Inferior parietal cortex (tissue), 1 donor: ENCODE measurements at regions not wholly inside any gene's neighbourhood (a gene's known extent, or its start where the extent isn't known, plus 50 kb on each side); places are given as distances from the start of the nearest gene placed in this dataset.
"Not testable (repeated sequence)": the region's sequence is repeated elsewhere in the genome, so short reads cannot be mapped to it uniquely, and the experiment has no call there.

Experiments used
- DNase-seq: peaks from one replicate; pipeline ENCODE4 v3.0.0-alpha.2; 2016; ENCODE audit errors: extremely low spot score

DNA sequence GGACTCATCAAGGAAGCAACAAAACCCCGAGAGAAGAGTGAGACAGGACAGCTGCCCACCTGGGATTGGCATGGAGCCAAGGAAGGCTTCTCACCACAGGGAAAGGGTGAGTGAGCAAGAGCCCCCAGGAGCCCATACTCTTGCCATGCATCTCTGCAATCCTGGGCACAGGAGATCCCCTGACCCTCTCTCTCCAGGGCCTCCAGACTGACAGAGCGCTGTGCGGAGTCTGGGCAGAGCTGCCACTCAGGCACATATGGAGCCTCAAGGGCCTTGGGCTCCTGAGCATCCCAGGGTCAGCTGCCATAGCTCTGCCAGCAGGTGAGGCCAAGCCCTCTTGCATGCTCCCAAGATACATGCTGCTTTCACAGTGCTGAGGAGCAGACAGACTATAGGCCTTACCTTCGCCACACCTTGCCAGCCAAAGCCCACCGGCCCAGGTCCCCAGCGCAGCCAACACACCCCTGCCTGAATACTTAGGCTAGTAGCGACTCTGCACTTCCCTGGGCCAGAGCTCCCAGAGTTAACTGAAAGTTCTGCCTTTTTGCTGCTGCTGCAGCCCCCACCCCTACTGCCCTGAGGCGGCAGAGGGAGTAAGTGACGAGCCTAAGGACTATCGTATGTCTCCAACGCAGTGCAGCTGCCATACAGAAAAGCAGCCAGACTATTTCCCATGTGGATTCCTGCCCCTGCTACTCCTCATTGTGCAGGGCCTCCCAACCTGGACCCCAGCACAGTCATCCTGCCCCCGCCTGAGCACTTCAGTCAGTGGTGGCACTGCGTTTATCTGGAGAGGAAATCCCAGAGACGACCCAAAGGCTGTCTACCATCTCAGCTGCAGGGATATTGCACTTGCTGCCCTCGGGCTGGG, 251.6 kb downstream of the SPATA31A6 start:
- DNase-seq: not testable (repeated sequence)

DNA sequence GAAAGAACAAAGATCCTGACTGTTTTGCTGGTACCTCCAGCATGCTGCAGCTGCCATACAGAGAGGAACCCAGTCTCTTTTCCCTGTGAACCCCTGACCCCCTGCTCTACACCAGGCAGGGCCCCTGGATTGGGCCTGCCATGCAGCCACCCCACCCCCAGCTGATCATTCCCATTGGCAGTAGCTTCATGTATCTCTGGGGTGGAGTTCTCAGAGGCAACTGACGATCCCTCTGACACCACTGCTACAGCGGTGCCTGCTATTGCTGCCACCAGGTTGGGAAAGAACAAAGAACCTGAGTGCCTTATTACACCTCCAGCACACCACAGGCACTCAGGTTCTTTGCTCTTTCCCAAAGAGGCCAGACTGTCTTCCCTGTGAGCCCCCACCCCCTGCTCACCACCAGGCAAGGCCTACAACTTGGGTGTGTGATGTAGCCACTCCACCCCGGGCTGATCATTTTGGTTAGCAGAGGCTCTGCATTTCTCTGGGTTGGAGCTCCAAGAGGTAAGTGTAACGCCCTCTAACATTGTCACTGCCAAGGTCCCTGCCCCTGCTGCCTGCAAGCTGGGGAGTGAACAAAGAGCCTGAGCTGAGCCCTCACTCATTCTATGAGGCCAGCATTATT, 252.4 kb downstream of the SPATA31A6 start:
- DNase-seq: not testable (repeated sequence)

DNA sequence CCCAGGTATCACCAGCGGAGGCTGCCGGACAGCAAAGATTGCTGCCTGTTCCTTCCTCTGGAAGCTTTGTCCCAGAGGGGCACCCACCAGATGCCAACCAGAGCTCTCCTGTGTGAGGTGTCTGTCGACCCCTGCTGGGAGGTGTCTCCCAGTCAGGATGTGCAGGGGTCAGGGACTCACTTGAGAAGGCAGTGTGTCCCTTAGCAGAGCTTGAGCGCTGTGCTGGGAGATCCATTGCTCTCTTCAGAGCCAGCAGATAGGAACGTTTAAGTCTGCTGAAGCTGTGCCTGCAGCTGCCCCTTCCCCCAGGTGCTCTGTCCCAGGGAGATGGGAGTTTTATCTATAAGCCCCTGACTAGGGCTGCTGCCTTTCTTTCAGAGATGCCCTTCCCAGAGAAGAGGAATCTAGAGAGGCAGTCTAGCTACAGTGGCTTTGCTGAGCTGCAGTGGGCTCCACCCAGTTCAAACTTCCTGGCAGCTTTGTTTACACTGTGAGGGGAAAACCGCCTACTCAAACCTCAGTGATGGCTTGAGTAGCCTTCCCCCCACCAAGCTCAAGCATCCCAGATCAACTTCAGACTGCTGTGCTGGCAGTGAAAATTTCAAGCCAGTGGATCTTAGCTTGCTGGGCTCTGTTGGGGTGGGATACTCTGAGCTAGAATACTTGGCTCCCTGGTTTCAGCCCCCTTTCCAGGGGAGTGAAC, 253.7 kb downstream of the SPATA31A6 start:
- DNase-seq: not testable (repeated sequence)

DNA sequence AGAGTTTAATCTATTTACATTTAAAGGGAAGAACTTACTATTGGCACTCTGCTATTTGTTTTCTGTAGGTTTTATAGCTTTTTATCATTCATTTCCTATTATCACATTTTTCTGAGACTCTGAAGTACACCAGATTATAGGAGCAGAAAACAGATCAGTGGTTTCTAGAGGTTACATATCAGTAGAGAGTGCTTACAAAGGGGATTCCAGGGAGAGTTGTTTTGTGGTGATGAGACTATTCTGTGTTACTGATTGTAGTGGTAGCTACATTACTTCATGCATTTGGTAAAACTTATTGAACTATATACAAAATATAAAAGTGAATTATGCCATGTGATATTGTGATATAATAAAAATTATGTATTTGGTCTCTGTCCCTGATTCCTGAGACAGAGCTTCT, 259.2 kb downstream of the SPATA31A6 start:
- not testable (repeated sequence) for DNase-seq

DNA sequence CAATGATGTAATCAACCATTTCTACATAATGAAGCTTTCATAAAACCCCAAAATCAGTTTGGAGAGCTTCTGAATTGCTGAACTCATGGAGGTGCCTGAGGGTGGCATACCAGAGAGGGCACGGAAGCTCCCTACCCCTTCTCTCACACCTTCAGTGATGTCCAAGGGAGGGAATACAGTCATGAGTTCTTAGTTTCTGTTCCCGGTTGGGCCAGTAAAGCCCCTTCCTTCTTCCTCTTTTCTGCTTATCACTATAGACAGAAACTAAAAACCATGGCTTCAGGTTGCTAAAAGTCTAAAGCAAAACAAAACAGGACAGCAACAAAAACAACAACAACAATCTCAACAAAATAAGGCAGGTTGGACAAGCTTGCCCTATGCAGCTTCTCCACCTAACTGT, 260.0 kb downstream of the SPATA31A6 start:
- DNase-seq: not testable (repeated sequence)

DNA sequence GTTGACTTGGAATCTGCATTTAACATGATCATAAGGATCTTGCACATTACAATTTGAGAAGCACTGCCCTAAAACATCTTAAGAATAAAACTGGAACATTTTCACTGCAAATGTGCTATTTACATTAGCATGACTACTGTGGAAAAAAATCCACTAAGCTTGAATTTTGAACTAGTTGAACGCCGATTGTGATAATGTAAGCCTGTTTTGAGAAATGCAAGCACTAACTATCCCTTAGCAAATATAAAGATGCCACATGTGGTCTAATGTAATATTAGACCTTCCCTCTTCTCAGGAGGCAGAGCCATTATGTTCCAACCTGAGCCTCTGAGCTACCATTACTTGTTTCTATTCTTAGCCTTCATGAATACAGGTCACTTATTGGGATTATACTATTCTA, 278.0 kb downstream of the SPATA31A6 start:
- not testable (repeated sequence) for DNase-seq

DNA sequence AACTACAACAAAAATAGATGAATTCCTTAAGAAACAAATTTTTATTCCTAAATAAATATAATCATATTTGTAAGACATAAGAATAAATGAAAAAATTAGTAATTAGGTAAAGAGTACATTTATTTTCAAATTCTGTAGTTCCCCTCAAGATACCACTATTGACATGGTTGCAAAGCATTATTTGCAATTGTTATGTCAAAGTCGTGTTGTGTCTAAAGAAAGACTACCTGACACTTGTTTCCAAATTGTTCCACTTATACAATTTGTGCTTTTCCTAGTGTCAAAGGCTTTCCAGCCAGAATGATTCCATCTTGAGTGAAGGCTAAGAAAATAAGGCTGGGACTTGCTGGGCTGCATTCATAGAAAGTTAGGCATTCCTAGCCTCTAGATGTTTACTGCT, 278.4 kb downstream of the SPATA31A6 start:
- not testable (repeated sequence) for DNase-seq

DNA sequence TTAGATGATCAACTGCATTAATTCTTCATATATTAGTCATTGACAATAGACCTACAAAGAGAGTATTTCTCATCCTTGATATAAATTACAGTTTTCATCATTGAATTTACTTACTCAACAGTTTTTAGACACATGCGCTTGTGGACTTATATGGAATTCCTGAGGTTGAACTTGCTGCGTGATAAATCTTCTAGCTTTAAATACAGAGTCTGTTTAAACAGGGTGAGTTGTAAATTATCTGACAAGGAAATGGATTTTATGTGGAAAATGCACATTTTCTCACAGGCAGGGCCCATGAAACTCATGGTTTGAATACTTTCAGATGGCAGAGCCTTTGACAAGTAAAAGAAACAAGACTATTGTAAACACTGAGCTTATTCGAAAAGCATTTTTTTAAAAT, 280.5 kb downstream of the SPATA31A6 start:
- DNase-seq: not testable (repeated sequence)

DNA sequence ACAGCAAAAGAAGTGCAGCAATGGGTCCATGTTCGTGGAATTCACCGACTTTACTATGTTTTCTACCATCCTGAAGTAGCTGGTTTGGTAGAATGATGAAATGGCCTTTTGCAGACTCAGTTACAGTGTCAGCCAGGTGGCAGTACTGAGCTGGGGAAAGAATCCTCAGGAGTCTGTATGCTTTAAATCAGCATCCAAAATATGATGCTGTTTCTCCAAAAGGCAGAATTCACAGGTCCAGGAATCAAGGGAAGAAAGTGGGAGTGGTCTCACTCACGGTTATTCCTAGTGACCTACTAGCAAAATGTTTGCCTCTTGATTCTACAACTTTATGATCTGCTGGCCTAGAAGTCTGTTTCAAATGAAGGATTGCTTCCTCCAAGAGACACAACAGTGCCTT, 287.1 kb downstream of the SPATA31A6 start:
- peak; percentile 28 for DNase-seq

DNA sequence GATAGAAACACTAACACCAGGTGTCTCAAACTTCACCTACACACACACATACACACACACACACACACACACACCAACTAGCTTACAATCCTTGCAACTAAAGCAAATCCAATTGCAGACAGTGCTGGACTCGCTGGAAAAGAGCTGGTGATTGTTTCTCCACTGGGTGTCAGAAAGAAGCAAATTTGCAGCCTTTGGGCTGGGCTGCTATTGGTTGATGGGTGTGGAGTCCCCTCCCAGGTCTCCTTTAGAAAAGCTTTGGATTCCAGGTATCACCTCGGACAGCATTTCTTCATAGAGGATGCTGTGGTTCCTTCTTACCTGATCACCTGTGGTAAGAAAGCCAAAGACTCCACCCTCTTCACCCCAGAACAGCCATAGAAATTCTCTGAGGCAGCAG, 307.5 kb downstream of the SPATA31A6 start:
- DNase-seq: not testable (repeated sequence)

DNA sequence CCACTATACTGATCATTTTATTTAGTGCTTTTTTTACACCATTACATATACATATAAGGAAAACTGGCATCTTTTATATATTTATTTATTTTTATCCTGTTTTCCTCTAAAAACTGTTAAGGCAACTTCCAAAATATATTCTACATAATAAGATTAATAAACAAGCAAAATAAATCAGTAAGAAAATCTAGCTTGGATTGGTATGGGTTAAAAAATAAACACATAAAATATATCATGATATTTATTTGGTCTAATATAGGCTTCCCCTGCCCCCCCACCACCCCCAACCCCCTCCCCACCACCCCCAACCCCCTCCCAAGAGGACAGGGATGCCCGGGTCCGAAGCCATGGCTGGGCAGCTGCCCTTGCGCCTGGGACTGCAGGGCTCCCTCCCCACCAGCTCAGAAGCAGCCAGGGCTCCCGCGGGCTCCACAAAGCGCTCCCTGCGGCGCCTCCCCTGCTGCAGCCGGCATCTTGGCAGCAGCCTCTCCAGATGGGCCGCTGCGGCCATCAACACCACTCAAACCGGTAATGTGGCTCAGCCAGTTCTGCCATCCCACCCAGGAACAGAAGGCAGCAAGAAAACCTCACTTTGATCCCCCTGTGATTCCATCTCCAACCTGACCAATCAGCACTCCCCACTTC, 319.3 kb downstream of the SPATA31A6 start:
- DNase-seq: not testable (repeated sequence)

DNA sequence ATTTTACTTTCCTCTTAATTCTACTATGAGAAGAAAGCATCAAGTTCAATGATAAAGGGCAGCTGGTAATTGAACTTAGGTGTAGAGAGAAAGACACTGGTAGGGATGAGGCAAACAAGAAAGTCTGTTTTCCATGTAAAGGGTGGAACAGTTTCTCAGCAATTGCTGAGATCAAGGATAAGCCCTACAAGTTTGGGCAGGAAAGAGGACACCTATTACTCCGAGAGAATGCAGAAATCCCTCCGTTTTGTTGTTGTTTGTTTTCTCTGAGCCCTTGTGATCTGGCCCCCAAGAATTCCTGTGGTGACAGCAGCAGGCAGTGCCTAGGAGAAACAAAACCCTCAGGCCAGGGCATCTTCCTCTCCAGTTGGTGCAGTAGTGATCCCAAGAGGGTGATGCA, 324.7 kb downstream of the SPATA31A6 start:
- DNase-seq: not testable (repeated sequence)

DNA sequence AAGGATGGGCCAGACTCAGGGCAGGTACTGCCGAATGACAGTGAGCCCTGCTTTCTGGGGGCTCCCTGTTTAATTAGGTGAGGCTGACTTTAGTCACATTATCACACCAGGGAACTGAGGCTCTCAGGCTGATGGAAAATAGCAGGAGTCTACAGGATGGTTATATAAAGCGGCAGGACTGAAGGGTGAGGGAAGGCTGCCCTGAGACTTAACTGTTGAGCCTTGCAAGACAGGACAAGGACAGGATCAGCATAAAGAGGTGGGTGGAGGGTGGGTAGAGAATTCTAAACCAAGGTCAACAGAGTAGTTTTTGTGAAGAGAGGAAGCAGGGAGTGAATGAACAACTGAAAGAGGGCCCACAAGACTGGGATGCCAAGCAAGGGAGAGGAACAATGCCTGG, 330.1 kb downstream of the SPATA31A6 start:
- not testable (repeated sequence) for DNase-seq

DNA sequence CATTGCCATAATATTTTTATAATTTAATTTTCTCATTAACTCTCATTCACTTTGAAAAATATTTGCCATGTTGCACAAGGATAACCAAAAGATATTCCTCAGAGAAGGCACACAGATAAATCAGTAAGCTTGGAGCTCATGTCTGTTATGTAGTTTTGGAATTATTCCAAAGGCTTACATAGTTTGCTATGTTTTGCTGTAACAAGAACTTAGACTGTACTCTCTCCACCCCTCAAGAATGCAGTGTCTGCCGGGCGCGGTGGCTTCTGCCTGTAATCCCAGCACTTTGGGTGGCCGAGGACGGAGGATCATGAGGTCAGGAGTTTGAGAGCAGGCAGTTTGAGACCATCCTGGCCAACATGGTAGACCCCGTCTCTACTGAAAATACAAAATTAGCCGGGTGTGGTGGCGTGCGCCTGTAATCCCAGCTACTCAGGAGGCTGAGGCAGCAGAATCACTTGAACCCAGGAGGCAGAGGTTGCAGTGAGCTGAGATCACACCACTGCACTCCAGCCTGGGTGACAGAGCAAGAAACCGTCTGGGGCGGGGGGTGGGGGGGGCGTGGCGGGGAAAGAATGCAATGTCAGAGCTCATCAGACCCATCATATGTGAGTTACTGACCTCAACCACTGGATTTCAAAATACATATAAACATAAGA, 351.0 kb downstream of the SPATA31A6 start:
- DNase-seq: not testable (repeated sequence)

DNA sequence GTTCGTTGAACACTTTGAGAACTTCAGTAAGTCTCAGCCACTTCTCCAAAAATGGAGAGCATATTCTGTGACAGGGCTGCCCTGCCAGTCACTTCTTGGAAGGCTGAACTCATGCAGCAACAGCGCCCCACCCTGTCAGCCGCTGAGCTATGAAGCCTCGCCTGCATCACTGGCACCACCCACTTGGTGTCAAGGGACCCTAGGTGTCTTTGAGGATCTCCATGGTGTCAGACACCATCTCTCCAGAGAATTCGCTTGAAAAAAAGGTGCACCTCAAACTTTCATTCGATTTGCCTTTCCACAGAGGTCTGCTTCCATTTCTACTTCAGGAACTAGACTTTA, 351.5 kb downstream of the SPATA31A6 start:
- peak; percentile 0 for DNase-seq

DNA sequence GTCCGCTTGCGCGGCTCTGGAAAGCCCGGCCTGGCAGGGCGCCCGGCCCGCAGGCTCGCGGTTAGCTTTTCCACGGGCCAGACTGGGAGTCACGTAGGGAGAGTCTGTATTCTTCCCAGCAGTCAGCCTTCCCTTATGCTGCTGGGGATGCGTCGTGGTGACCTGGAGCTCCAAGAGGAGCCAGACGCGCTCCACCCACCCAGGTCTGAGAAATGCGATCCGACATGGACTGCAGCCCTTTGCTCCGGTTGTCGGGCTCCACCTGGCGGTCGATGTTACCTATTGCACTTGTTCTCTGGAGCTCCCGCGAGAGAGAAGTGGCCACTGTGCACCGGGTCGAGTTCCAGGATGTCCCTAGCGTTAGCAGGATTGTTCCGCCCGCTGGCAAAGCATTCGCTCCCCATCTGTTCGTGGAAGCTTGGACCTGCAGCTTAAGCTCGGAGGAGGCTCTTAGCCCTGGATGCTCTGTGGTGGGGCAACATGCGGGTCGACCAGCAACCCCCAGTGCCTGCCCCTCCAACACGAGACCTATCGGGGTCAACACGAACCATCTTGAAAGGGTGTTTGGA, 367.4 kb downstream of the SPATA31A6 start:
- not testable (repeated sequence) for DNase-seq

DNA sequence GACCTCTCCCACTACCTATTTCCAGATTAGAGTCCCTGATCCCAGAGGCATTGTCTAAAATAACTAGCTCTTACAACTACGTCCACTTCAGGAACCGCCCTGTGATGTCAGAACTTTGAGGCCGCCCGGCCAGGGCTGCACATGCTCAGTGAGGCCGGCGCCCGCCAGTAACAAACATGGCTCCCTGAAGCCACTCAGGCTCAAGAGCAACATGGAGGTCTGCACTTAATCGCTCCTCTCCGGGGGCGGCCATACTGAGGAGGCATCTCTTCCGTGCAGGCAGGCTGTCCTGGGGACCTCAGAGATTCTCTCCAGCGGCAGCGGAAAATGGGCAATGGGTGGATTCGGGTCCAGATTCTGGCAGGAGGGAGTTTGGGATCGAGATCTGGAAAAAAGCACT, 385.1 kb downstream of the SPATA31A6 start:
- DNase-seq: not testable (repeated sequence)

DNA sequence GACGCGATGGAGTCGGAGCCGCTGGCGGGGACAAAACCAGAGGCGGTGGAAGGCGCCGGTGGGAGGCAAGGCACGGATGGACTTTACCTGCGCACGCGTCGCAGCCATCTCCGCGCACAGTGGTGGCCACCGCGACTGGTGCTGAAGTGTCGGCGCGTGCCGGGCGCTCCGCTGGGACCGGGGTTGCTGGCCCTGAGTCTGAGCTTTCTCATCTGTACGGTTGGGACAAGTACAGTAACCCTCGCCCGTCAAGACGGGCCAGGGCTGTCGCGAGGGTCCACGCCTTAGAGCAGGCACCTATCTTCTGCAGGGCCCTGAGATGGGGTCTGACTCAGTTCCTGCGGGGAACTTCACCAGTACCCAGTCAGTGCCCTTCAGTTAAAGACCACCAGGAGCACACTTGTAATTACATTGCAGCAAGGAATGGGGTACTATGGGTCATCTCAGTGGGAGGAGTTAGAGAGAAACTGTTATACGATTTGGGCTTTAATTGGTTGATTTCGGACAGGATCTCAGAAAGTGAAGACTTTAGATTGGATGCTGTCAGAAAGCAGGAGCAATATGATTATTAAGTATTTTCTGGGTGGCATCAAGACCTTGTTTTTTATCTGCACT, 385.6 kb downstream of the SPATA31A6 start:
- DNase-seq: not testable (repeated sequence)

DNA sequence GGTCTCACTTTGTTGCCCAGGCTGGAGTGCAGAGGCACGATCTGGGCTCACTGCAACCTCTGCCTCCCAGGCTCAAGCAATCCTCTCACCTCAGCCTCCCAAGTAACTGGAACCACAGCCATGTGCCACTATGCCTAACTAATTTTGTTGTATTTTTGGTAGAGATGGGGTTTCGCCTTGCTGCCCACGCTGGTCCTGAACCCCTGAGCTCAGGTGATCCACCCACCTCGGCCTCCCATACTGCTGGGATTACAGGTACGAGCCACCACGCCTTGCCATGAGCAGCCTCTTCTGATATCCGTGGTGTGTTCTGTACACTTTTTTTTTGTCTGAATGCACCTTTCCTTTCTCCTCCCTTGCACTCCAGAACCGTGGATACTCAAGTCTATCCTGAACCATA, 394.4 kb downstream of the SPATA31A6 start:
- not testable (repeated sequence) for DNase-seq
